ENCODE measurements at regions not wholly inside any gene's neighbourhood (a gene's known extent, or its start where the extent isn't known, plus 50 kb on each side); places are given as distances from the start of the nearest gene placed in this dataset.

DNA sequence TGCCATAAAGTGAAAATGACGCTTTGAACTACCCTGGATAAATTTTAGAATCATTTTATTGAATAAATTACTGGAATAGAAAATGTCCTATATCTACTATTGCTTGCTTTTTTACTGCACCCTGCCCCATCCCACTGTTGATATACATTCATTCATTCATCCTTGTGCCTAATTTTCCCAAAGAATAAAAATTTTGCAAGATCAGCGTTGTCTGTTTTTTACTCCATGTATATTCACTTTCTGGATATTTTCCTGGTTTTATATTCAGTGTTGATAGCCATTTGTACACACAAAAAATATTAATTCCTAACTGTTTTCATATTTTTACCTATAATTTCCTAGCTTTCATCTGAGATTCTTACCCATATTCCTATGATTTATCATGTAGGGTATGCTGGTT, 262.9 kb upstream of the MAGI2 start:
- H4K20me1 ChIP-seq (ENCODE audit: control insufficient read depth, insufficient read depth, low read depth, low read length) = no peaks in the 10 kb centered on the region
- no peaks in the 10 kb centered on the region for H3K9me3 ChIP-seq (ENCODE audit: control insufficient read depth, insufficient read depth, low read length)
- H3K4me2 ChIP-seq (ENCODE audit: low read length) = no peak overlapping the region
- no peaks in the 10 kb centered on the region for H3K79me2 ChIP-seq (ENCODE audit: control insufficient read depth, low read length)
- no peaks in the 10 kb centered on the region for H3K9me2 ChIP-seq (replicated peaks; ENCODE audit: control insufficient read depth, low read length)
- no peaks in the 10 kb centered on the region for H3K36me3 ChIP-seq (ENCODE audit: control insufficient read depth, low read length)
- H3K27me3 ChIP-seq (ENCODE audit: control insufficient read depth, low read length) = no peaks in the 10 kb centered on the region
- no peaks in the 10 kb centered on the region for H3F3A ChIP-seq (ENCODE audit: control insufficient read depth, insufficient read depth)
- no peak for TF ChIP-seq EZH2phosphoT487 (IDR thresholded peaks at IDR 0.05; ENCODE audit: borderline replicate concordance, low read length)
- TF ChIP-seq, protein P1, sequence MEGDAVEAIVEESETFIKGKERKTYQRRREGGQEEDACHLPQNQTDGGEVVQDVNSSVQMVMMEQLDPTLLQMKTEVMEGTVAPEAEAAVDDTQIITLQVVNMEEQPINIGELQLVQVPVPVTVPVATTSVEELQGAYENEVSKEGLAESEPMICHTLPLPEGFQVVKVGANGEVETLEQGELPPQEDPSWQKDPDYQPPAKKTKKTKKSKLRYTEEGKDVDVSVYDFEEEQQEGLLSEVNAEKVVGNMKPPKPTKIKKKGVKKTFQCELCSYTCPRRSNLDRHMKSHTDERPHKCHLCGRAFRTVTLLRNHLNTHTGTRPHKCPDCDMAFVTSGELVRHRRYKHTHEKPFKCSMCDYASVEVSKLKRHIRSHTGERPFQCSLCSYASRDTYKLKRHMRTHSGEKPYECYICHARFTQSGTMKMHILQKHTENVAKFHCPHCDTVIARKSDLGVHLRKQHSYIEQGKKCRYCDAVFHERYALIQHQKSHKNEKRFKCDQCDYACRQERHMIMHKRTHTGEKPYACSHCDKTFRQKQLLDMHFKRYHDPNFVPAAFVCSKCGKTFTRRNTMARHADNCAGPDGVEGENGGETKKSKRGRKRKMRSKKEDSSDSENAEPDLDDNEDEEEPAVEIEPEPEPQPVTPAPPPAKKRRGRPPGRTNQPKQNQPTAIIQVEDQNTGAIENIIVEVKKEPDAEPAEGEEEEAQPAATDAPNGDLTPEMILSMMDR (IDR thresholded peaks at IDR 0.05; ENCODE audit: low read depth, low read length, poor library complexity, severe bottlenecking) = no peak
- H3K27ac ChIP-seq (ENCODE audit: low read depth, low read length) = no peak overlapping the region
- no peak overlapping the region for H3K4me3 ChIP-seq (ENCODE audit: low read length)
- H3K4me1 ChIP-seq (ENCODE audit: control insufficient read depth, low read length) = no peaks in the 10 kb centered on the region

DNA sequence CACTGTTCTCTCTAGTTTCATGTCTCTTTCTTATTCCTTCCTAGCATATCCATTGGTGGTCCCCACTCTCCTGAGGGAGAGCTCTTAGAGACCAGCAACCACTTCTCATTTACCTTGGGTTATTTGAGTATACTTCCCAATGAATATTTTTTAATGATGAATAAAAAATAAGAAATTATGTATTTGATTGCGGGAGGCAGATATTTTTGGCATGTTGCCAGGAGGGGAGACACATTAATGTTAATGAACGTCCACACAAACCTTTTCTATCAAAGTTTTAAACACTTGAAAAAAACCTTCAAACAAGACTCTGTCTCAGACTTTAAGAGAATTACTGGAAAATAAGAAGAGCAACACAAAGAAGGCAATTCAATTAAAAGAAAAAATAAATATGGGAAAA, 260.6 kb upstream of the MAGI2 start:
- Histone ChIP-seq H3K4me3 (ENCODE audit: low read length) (no peak overlapping the region), H3K9me3 (ENCODE audit: control insufficient read depth, insufficient read depth, low read length) (no peaks in the 10 kb centered on the region), H3K27ac (ENCODE audit: low read depth, low read length) (no peak overlapping the region), H3K36me3 (ENCODE audit: control insufficient read depth, low read length) (no peaks in the 10 kb centered on the region), H3K79me2 (ENCODE audit: control insufficient read depth, low read length) (no peaks in the 10 kb centered on the region), H3F3A (ENCODE audit: control insufficient read depth, insufficient read depth) (no peaks in the 10 kb centered on the region), H3K9me2 (replicated peaks; ENCODE audit: control insufficient read depth, low read length) (no peaks in the 10 kb centered on the region), H4K20me1 (ENCODE audit: control insufficient read depth, insufficient read depth, low read depth, low read length) (no peaks in the 10 kb centered on the region), H3K27me3 (ENCODE audit: control insufficient read depth, low read length) (no peaks in the 10 kb centered on the region), H3K4me2 (ENCODE audit: low read length) (no peak overlapping the region), H3K4me1 (ENCODE audit: control insufficient read depth, low read length) (no peaks in the 10 kb centered on the region)
- no peak for TF ChIP-seq EZH2phosphoT487 (IDR thresholded peaks at IDR 0.05; ENCODE audit: borderline replicate concordance, low read length)
- TF ChIP-seq, protein P1 (IDR thresholded peaks at IDR 0.05; ENCODE audit: low read depth, low read length, poor library complexity, severe bottlenecking) = no peak

DNA sequence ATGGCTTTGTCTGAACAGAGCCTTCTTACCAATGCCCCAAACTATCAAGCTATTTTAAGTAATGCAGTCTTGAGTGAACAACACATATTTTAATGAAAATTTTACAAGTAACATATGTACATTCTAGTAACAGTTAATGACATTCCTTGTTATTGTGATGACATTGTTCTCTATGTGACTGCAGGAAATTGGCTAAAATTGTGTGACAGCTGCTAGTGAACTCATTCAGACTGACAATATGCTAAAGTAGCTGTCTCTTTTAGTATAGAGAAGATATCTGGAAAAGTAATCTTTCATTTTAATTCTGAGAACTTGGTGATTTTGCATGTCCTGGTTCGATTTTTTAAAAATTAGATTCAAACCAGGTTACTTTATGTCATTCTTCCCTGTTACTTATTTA, 259.8 kb upstream of the MAGI2 start:
- H3K27me3 ChIP-seq (ENCODE audit: control insufficient read depth, low read length) = no peaks in the 10 kb centered on the region
- no peaks in the 10 kb centered on the region for H4K20me1 ChIP-seq (ENCODE audit: control insufficient read depth, insufficient read depth, low read depth, low read length)
- no peaks in the 10 kb centered on the region for H3K79me2 ChIP-seq (ENCODE audit: control insufficient read depth, low read length)
- no peaks in the 10 kb centered on the region for H3K9me2 ChIP-seq (replicated peaks; ENCODE audit: control insufficient read depth, low read length)
- H3K36me3 ChIP-seq (ENCODE audit: control insufficient read depth, low read length) = no peaks in the 10 kb centered on the region
- H3K4me2 ChIP-seq (ENCODE audit: low read length) = no peak overlapping the region
- H3K27ac ChIP-seq (ENCODE audit: low read depth, low read length) = no peak overlapping the region
- no peaks in the 10 kb centered on the region for H3K9me3 ChIP-seq (ENCODE audit: control insufficient read depth, insufficient read depth, low read length)
- no peak for TF ChIP-seq EZH2phosphoT487 (IDR thresholded peaks at IDR 0.05; ENCODE audit: borderline replicate concordance, low read length)
- TF ChIP-seq, protein P1 (IDR thresholded peaks at IDR 0.05; ENCODE audit: low read depth, low read length, poor library complexity, severe bottlenecking) = no peak
- no peak overlapping the region for H3K4me3 ChIP-seq (ENCODE audit: low read length)
- H3K4me1 ChIP-seq (ENCODE audit: control insufficient read depth, low read length) = no peaks in the 10 kb centered on the region
- H3F3A ChIP-seq (ENCODE audit: control insufficient read depth, insufficient read depth) = no peaks in the 10 kb centered on the region

DNA sequence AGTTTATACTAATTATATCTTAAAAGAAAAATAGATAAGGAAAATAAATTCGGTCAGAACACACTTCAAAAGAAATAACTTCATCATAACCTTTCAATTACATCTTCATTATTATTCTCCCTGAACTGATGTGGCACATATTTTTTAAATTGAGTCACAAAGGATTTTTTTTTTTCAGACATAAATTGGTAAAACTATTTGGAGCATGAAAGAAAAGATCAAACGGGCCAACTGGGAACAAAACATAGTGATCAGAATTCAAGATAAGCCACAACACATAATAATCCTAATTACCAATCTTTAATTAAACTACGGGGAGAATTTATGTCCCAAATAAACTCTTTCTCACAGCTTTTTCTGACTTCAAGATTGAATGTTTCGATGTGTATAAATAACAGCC, 258.2 kb upstream of the MAGI2 start:
- Histone ChIP-seq H3K27me3 (ENCODE audit: control insufficient read depth, low read length) (no peaks in the 10 kb centered on the region), H3K4me3 (ENCODE audit: low read length) (no peak overlapping the region), H3K27ac (ENCODE audit: low read depth, low read length) (no peak overlapping the region), H3K4me1 (ENCODE audit: control insufficient read depth, low read length) (no peaks in the 10 kb centered on the region), H3K4me2 (ENCODE audit: low read length) (no peak overlapping the region), H3K9me3 (ENCODE audit: control insufficient read depth, insufficient read depth, low read length) (no peaks in the 10 kb centered on the region), H3K36me3 (ENCODE audit: control insufficient read depth, low read length) (no peaks in the 10 kb centered on the region), H3K79me2 (ENCODE audit: control insufficient read depth, low read length) (no peaks in the 10 kb centered on the region), H4K20me1 (ENCODE audit: control insufficient read depth, insufficient read depth, low read depth, low read length) (no peaks in the 10 kb centered on the region), H3K9me2 (replicated peaks; ENCODE audit: control insufficient read depth, low read length) (no peaks in the 10 kb centered on the region), H3F3A (ENCODE audit: control insufficient read depth, insufficient read depth) (no peaks in the 10 kb centered on the region)
- TF ChIP-seq, protein P1 (IDR thresholded peaks at IDR 0.05; ENCODE audit: low read depth, low read length, poor library complexity, severe bottlenecking) = no peak
- no peak for TF ChIP-seq EZH2phosphoT487 (IDR thresholded peaks at IDR 0.05; ENCODE audit: borderline replicate concordance, low read length)
